Suprapubic skin (tissue), 4 donors: ENCODE measurements at regions not wholly inside any gene's neighbourhood (a gene's known extent, or its start where the extent isn't known, plus 50 kb on each side); places are given as distances from the start of the nearest gene placed in this dataset.

Experiments used
- POLR2A ChIP-seq, 2 donors: fragments of 450-650 bp; IDR thresholded peaks; one replicate each; pipeline ENCODE4 v1.6.1; 2017; ENCODE audit warnings: antibody characterized with exemption in 2 of 2, mild to moderate bottlenecking in 2 of 2, moderate library complexity in 2 of 2
- POLR2AphosphoS5 ChIP-seq, 3 donors: sonication (generic); formaldehyde crosslinking; IDR thresholded peaks; one replicate each; pipeline ENCODE4 v1.6.1; 2017; ENCODE audit warnings: antibody characterized with exemption in 3 of 3
- TF ChIP-seq, protein P1 (sequence below), 2 donors: fragments of 200-600 bp in 1 of 2; fragments of 450-650 bp in 1 of 2; sonication (generic) in 1 of 2; IDR thresholded peaks; one replicate each; pipeline ENCODE4 v1.5.1; 2016 to 2019; ENCODE audit warnings: antibody characterized with exemption in 2 of 2, mild to moderate bottlenecking in 1 of 2, moderate library complexity in 1 of 2

GRCh38 chr20:16982091-16982726 lies 234.1 kb downstream of the OTOR start:
- TF ChIP-seq, protein P1, sequence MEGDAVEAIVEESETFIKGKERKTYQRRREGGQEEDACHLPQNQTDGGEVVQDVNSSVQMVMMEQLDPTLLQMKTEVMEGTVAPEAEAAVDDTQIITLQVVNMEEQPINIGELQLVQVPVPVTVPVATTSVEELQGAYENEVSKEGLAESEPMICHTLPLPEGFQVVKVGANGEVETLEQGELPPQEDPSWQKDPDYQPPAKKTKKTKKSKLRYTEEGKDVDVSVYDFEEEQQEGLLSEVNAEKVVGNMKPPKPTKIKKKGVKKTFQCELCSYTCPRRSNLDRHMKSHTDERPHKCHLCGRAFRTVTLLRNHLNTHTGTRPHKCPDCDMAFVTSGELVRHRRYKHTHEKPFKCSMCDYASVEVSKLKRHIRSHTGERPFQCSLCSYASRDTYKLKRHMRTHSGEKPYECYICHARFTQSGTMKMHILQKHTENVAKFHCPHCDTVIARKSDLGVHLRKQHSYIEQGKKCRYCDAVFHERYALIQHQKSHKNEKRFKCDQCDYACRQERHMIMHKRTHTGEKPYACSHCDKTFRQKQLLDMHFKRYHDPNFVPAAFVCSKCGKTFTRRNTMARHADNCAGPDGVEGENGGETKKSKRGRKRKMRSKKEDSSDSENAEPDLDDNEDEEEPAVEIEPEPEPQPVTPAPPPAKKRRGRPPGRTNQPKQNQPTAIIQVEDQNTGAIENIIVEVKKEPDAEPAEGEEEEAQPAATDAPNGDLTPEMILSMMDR (IDR thresholded peaks at IDR 0.05): no peak
- TF ChIP-seq POLR2A (IDR thresholded peaks at IDR 0.05): no peak
- no peak for TF ChIP-seq POLR2AphosphoS5 (IDR thresholded peaks at IDR 0.05)
